A673 (cell line): ENCODE measurements at regions not wholly inside any gene's neighbourhood (a gene's known extent, or its start where the extent isn't known, plus 50 kb on each side); places are given as distances from the start of the nearest gene placed in this dataset.

Experiments used
- CTCF ChIP-seq: fragments of 300-800, 200-600 bp; sonication (generic); conservative IDR thresholded peaks from 2 replicates; pipeline ENCODE4 v1.5.1; 2017; ENCODE audit warnings: low read depth, mild to moderate bottlenecking, antibody characterized with exemption, low read length, moderate library complexity, mixed read lengths
- EZH2 ChIP-seq: fragments of 200-600 bp; sonication (generic); IDR thresholded peaks from 2 replicates; pipeline ENCODE4 v1.6.1; 2017; ENCODE audit warnings: borderline replicate concordance, low read depth, mild to moderate bottlenecking, mixed read lengths, antibody characterized with exemption, low read length; ENCODE audit not compliant: poor library complexity, severe bottlenecking

- TF ChIP-seq CTCF (no peak), EZH2 (no peak)
These were observed 600.6 kb upstream of the CDH11 start for GRCh38 chr16:65722429-65722828.
